ENCODE measurements at regions not wholly inside any gene's neighbourhood (a gene's known extent, or its start where the extent isn't known, plus 50 kb on each side); places are given as distances from the start of the nearest gene placed in this dataset.
"Not testable (repeated sequence)": the region's sequence is repeated elsewhere in the genome, so short reads cannot be mapped to it uniquely, and the experiment has no call there.

GRCh38 chr4:14384824-14385223 is 617.5 kb upstream of the CPEB2 start:
- Mint-ChIP-seq H3K9me3 (no peaks in the 10 kb centered on the region), H3K4me1 (no peaks in the 10 kb centered on the region), H3K27ac (no peak overlapping the region), H3K27me3 (peaks cover 5% of the 10 kb centered on the region), H3K4me3 (no peak overlapping the region), H3K36me3 (no peaks in the 10 kb centered on the region)
- POLR2A ChIA-PET: no interaction called here
- ATAC-seq (ENCODE audit: low read depth) (no peak), DNase-seq (no peak)

- Mint-ChIP-seq H3K4me3 (no peak overlapping the region), H3K27me3 (peaks cover 5% of the 10 kb centered on the region)
- no peak for ATAC-seq (ENCODE audit: low read depth)
These were observed 616.1 kb upstream of the CPEB2 start for GRCh38 chr4:14386196-14386595.

GRCh38 chr4:14387647-14388046 is 614.6 kb upstream of the CPEB2 start:
- no peak overlapping the region for H3K27ac Mint-ChIP-seq
- H3K9me3 Mint-ChIP-seq: no peaks in the 10 kb centered on the region
- POLR2A ChIA-PET: no interaction called here
- H3K4me3 Mint-ChIP-seq: no peak overlapping the region
- no peaks in the 10 kb centered on the region for H3K4me1 Mint-ChIP-seq
- no peaks in the 10 kb centered on the region for H3K36me3 Mint-ChIP-seq
- H3K27me3 Mint-ChIP-seq: peaks cover 5% of the 10 kb centered on the region
- no peak for DNase-seq
- ATAC-seq (ENCODE audit: low read depth): no peak

More at GRCh38 chr4:14386196-14386595, 616.1 kb upstream of the CPEB2 start:
- POLR2A ChIA-PET: no interaction called here
- Mint-ChIP-seq H3K27ac (no peak overlapping the region), H3K9me3 (no peaks in the 10 kb centered on the region), H3K36me3 (no peaks in the 10 kb centered on the region), H3K4me1 (no peaks in the 10 kb centered on the region)
- no peak for DNase-seq

GRCh38 chr4:14392378-14392777 is 609.9 kb upstream of the CPEB2 start:
- H3K4me3 Mint-ChIP-seq: no peak overlapping the region
- H3K9me3 Mint-ChIP-seq: no peaks in the 10 kb centered on the region
- H3K36me3 Mint-ChIP-seq: no peaks in the 10 kb centered on the region
- DNase-seq (no peak), ATAC-seq (ENCODE audit: low read depth) (no peak)
- no peak overlapping the region for H3K27ac Mint-ChIP-seq
- POLR2A ChIA-PET: no interaction called here
- H3K27me3 Mint-ChIP-seq: no peaks in the 10 kb centered on the region
- H3K4me1 Mint-ChIP-seq: no peaks in the 10 kb centered on the region

- POLR2A ChIA-PET: no interaction called here
- H3K4me1 Mint-ChIP-seq: no peaks in the 10 kb centered on the region
- ATAC-seq (ENCODE audit: low read depth) (no peak), DNase-seq (no peak)
- no peaks in the 10 kb centered on the region for H3K36me3 Mint-ChIP-seq
- H3K27me3 Mint-ChIP-seq: no peaks in the 10 kb centered on the region
- peaks cover 1% of the 10 kb centered on the region for H3K9me3 Mint-ChIP-seq
- H3K27ac Mint-ChIP-seq: no peak overlapping the region
- no peak overlapping the region for H3K4me3 Mint-ChIP-seq
These were observed 606.1 kb upstream of the CPEB2 start for GRCh38 chr4:14396183-14396582.

GRCh38 chr4:14399848-14400247 is 602.4 kb upstream of the CPEB2 start:
- H3K27me3 Mint-ChIP-seq: no peaks in the 10 kb centered on the region
- no peak overlapping the region for H3K27ac Mint-ChIP-seq
- H3K36me3 Mint-ChIP-seq: no peaks in the 10 kb centered on the region
- no peak for DNase-seq
- peaks cover 10% of the 10 kb centered on the region for H3K9me3 Mint-ChIP-seq
- no peak overlapping the region for H3K4me3 Mint-ChIP-seq
- POLR2A ChIA-PET: no interaction called here
- ATAC-seq (ENCODE audit: low read depth): no peak
- H3K4me1 Mint-ChIP-seq: no peaks in the 10 kb centered on the region

- POLR2A ChIA-PET: no interaction called here
- ATAC-seq (ENCODE audit: low read depth) (no peak), DNase-seq (no peak)
- H3K27ac Mint-ChIP-seq: no peak overlapping the region
- no peaks in the 10 kb centered on the region for H3K27me3 Mint-ChIP-seq
- no peak overlapping the region for H3K4me3 Mint-ChIP-seq
- H3K36me3 Mint-ChIP-seq: no peaks in the 10 kb centered on the region
- H3K9me3 Mint-ChIP-seq: peaks cover 10% of the 10 kb centered on the region
- no peaks in the 10 kb centered on the region for H3K4me1 Mint-ChIP-seq
These were observed 602.0 kb upstream of the CPEB2 start for GRCh38 chr4:14400307-14400706.

GRCh38 chr4:14403132-14403531 is 599.1 kb upstream of the CPEB2 start:
- POLR2A ChIA-PET: no interaction called here
- Mint-ChIP-seq H3K9me3 (peaks cover 10% of the 10 kb centered on the region), H3K27ac (no peak overlapping the region), H3K27me3 (no peaks in the 10 kb centered on the region), H3K4me1 (no peaks in the 10 kb centered on the region), H3K36me3 (no peaks in the 10 kb centered on the region), H3K4me3 (no peak overlapping the region)
- no peak for DNase-seq
- no peak for ATAC-seq (ENCODE audit: low read depth)

GRCh38 chr4:14404730-14405129 is 597.6 kb upstream of the CPEB2 start:
- POLR2A ChIA-PET: no interaction called here

GRCh38 chr4:14410516-14410915 is 591.8 kb upstream of the CPEB2 start:
- no peak overlapping the region for H3K27ac Mint-ChIP-seq

More at GRCh38 chr4:14404730-14405129, 597.6 kb upstream of the CPEB2 start:
- H3K9me3 Mint-ChIP-seq: peaks cover 9% of the 10 kb centered on the region
- ATAC-seq (ENCODE audit: low read depth) (no peak), DNase-seq (no peak)
- H3K4me1 Mint-ChIP-seq: no peaks in the 10 kb centered on the region
- no peaks in the 10 kb centered on the region for H3K27me3 Mint-ChIP-seq
- no peak overlapping the region for H3K4me3 Mint-ChIP-seq
- no peaks in the 10 kb centered on the region for H3K36me3 Mint-ChIP-seq
- no peak overlapping the region for H3K27ac Mint-ChIP-seq

GRCh38 chr4:14415146-14415545 is 587.1 kb upstream of the CPEB2 start:
- H3K9me3 Mint-ChIP-seq: peaks cover 4% of the 10 kb centered on the region
- H3K27ac Mint-ChIP-seq: no peak overlapping the region
- H3K4me3 Mint-ChIP-seq: no peak overlapping the region
- no peaks in the 10 kb centered on the region for H3K27me3 Mint-ChIP-seq
- no peaks in the 10 kb centered on the region for H3K36me3 Mint-ChIP-seq
- ATAC-seq (ENCODE audit: low read depth) (no peak), DNase-seq (no peak)
- POLR2A ChIA-PET: no interaction called here
- H3K4me1 Mint-ChIP-seq: no peaks in the 10 kb centered on the region

More at GRCh38 chr4:14410516-14410915, 591.8 kb upstream of the CPEB2 start:
- Mint-ChIP-seq H3K4me3 (no peak overlapping the region), H3K4me1 (no peaks in the 10 kb centered on the region), H3K36me3 (no peaks in the 10 kb centered on the region), H3K9me3 (peaks cover 2% of the 10 kb centered on the region), H3K27me3 (no peaks in the 10 kb centered on the region)
- DNase-seq (no peak), ATAC-seq (ENCODE audit: low read depth) (no peak)
- POLR2A ChIA-PET: no interaction called here

GRCh38 chr4:14419516-14419915 is 582.8 kb upstream of the CPEB2 start:
- POLR2A ChIA-PET: no interaction called here
- peaks cover 7% of the 10 kb centered on the region for H3K9me3 Mint-ChIP-seq
- ATAC-seq (ENCODE audit: low read depth): no peak
- no peak overlapping the region for H3K27ac Mint-ChIP-seq
- H3K4me1 Mint-ChIP-seq: no peaks in the 10 kb centered on the region
- H3K27me3 Mint-ChIP-seq: no peaks in the 10 kb centered on the region
- no peak for DNase-seq
- H3K4me3 Mint-ChIP-seq: no peak overlapping the region
- no peaks in the 10 kb centered on the region for H3K36me3 Mint-ChIP-seq

GRCh38 chr4:14426297-14426696 is 576.0 kb upstream of the CPEB2 start:
- ATAC-seq (ENCODE audit: low read depth); H3K27ac Mint-ChIP-seq; POLR2A ChIA-PET; H3K4me3 Mint-ChIP-seq; H3K27me3 Mint-ChIP-seq; H3K36me3 Mint-ChIP-seq; DNase-seq; H3K4me1 Mint-ChIP-seq: not testable (repeated sequence)
- H3K9me3 Mint-ChIP-seq: peaks cover 12% of the 10 kb centered on the region

GRCh38 chr4:14428125-14428524 is 574.2 kb upstream of the CPEB2 start:
- Mint-ChIP-seq H3K4me3 (no peak overlapping the region), H3K9me3 (peaks cover 11% of the 10 kb centered on the region), H3K27ac (no peak overlapping the region), H3K4me1 (peaks cover 3% of the 10 kb centered on the region), H3K36me3 (no peaks in the 10 kb centered on the region), H3K27me3 (no peaks in the 10 kb centered on the region)
- DNase-seq: no peak
- POLR2A ChIA-PET: no interaction called here
- ATAC-seq (ENCODE audit: low read depth): no peak
